B cell (primary cell): ENCODE measurements at regions not wholly inside any gene's neighbourhood (a gene's known extent, or its start where the extent isn't known, plus 50 kb on each side); places are given as distances from the start of the nearest gene placed in this dataset.

Experiments
- EZH2 ChIP-seq: IDR thresholded peaks from 2 replicates; pipeline ENCODE4 v1.6.1; 2012; ENCODE audit warnings: borderline replicate concordance, low read depth, mild to moderate bottlenecking, moderate library complexity, low read length; ENCODE audit not compliant: insufficient read depth, poor library complexity, severe bottlenecking
- TF ChIP-seq, protein P1 (sequence below): fragments of 200-600 bp; IDR thresholded peaks from one replicate; pipeline ENCODE4 v1.8.0; 2022; ENCODE audit warnings: antibody characterized with exemption, mild to moderate bottlenecking

DNA sequence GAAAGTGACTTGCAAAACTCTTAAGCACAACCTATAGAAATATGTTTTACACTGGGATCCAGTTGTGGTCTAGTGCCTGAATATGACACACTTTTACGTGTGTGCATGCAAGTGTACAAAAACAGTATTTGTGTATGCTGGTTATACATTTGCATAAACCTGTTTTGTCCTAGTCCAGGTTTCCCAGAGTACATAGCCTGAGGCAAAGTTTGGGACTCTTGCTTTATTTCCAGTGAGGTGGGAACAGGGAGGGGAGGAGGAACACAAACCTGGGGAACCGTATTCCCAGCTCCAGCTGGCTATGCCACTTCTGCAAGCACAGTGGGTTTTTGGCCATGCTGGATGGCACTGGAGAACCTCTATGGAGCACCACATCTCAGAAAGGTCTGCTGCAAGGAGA lies 481.1 kb upstream of the HS6ST1 start:
- TF ChIP-seq, protein P1, sequence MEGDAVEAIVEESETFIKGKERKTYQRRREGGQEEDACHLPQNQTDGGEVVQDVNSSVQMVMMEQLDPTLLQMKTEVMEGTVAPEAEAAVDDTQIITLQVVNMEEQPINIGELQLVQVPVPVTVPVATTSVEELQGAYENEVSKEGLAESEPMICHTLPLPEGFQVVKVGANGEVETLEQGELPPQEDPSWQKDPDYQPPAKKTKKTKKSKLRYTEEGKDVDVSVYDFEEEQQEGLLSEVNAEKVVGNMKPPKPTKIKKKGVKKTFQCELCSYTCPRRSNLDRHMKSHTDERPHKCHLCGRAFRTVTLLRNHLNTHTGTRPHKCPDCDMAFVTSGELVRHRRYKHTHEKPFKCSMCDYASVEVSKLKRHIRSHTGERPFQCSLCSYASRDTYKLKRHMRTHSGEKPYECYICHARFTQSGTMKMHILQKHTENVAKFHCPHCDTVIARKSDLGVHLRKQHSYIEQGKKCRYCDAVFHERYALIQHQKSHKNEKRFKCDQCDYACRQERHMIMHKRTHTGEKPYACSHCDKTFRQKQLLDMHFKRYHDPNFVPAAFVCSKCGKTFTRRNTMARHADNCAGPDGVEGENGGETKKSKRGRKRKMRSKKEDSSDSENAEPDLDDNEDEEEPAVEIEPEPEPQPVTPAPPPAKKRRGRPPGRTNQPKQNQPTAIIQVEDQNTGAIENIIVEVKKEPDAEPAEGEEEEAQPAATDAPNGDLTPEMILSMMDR: no peak
- no peak for TF ChIP-seq EZH2
